ENCODE measurements at regions not wholly inside any gene's neighbourhood (a gene's known extent, or its start where the extent isn't known, plus 50 kb on each side); places are given as distances from the start of the nearest gene placed in this dataset.
"Not testable (repeated sequence)": the region's sequence is repeated elsewhere in the genome, so short reads cannot be mapped to it uniquely, and the experiment has no call there.

DNA sequence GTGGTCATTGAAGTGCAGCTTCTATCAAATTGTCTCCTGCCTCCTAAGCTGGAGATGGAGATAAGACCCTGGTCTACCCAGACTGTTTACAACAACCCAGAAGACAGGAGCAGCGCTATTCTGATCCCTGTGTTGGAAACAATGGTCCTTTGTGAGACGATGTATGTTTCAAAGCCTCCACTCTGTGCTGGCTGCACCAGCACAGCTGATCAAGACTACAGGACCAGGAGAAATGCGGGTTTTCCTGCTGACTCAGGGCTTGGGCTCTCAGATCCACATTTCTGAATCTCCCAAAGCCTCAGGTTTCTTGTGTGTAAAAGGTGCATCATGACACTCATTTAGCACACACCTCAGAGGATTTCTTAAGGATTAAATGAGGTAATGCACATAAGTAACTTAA, 92.0 kb downstream of the POU3F3 start:
- Histone ChIP-seq H3K27me3 (no peaks in the 10 kb centered on the region), H3K36me3 (no peaks in the 10 kb centered on the region), H3K4me3 (replicated peaks in 1 of 3) (no peak overlapping the region), H3K4me1 (no peaks in the 10 kb centered on the region), H3K27ac (no peak overlapping the region), H3K9me3 (no peaks in the 10 kb centered on the region)
- intact Hi-C loops (cut with DNase I), result no loop called here
- DNase-seq, result no peak
- 29 to 38% methylated on average over 2 to 3 of the region's 3 CpGs for WGBS, 2 donors
- TF ChIP-seq POLR2A (IDR thresholded peaks at IDR 0.05), result no peak
- TF ChIP-seq, protein P1, sequence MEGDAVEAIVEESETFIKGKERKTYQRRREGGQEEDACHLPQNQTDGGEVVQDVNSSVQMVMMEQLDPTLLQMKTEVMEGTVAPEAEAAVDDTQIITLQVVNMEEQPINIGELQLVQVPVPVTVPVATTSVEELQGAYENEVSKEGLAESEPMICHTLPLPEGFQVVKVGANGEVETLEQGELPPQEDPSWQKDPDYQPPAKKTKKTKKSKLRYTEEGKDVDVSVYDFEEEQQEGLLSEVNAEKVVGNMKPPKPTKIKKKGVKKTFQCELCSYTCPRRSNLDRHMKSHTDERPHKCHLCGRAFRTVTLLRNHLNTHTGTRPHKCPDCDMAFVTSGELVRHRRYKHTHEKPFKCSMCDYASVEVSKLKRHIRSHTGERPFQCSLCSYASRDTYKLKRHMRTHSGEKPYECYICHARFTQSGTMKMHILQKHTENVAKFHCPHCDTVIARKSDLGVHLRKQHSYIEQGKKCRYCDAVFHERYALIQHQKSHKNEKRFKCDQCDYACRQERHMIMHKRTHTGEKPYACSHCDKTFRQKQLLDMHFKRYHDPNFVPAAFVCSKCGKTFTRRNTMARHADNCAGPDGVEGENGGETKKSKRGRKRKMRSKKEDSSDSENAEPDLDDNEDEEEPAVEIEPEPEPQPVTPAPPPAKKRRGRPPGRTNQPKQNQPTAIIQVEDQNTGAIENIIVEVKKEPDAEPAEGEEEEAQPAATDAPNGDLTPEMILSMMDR (IDR thresholded peaks at IDR 0.05), result no peak

DNA sequence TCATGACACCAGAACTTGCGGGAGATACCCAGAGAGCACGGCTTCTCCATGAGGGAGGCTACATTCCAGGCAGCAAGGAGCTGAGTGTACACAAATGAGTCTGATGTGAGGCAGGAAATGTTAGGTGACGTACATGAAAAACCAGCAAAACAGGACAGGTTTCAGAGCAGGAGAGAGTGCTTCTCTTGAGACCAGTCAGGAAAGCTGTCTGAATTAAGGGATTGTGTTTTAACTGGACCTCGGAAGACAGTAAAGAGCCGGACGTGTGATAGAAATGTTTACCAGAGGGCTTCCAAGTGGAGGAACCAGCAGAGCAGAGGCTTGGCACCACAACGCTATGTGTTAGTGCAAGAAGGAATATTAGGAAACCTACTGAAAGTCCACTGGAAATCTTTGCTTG, 90.4 kb upstream of the MRPS9 start:
- DNase-seq; intact Hi-C loops (cut with DNase I); H3K36me3 ChIP-seq; H3K4me1 ChIP-seq; H3K9me3 ChIP-seq; H3K4me3 ChIP-seq (replicated peaks in 1 of 3); H3K27ac ChIP-seq; H3K27me3 ChIP-seq: not testable (repeated sequence)
- WGBS, 2 donors, result 39 to 42% methylated on average over 7 of the region's 7 CpGs

DNA sequence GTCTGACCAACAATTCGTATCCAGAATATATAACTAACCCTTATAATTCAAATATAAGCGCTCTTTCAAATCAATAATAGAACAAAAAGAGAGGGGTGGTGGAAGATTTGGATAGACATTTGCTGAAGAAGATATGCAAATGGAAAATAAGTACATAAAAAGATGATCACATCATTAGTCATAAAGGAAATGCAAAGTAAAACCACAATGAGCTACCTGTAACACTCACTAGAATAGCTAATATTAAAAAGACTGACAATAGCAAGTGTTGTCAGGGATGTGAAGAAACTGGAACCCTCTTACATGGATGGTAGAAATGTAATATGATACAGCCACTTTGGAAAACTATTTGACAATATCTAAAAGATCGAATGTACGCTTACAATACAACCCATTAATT, 84.9 kb upstream of the MRPS9 start:
- no peak for DNase-seq
- H3K27ac ChIP-seq, result no peak overlapping the region
- H3K9me3 ChIP-seq, result no peaks in the 10 kb centered on the region
- H3K4me3 ChIP-seq (replicated peaks in 1 of 3), result no peak overlapping the region
- no peaks in the 10 kb centered on the region for H3K27me3 ChIP-seq
- WGBS, 2 donors, result 95 to 96% methylated on average over 4 of the region's 4 CpGs
- no peaks in the 10 kb centered on the region for H3K4me1 ChIP-seq
- TF ChIP-seq, protein P1 (IDR thresholded peaks at IDR 0.05), result no peak
- TF ChIP-seq POLR2A (IDR thresholded peaks at IDR 0.05), result no peak
- intact Hi-C loops (cut with DNase I), result no loop called here
- no peaks in the 10 kb centered on the region for H3K36me3 ChIP-seq

DNA sequence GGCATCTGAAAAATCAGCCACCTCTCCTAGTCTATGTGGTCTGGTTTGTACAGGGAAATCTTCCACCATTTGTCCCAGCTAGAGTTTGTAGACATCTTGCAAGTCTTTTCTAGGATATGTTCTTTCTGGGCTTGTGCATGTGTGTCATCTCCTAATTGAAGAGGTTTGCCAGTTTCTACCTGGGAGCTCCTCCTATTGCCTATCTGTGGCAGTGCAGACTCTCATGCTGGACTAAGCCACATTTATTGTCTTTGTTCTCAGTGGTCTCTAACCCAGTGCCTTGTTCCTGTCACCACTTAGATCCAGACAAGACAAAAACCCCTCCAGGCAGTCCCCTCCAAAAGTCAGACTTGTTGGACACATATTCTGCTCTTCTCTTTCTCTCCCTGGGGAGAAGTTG, 72.0 kb upstream of the MRPS9 start:
- DNase-seq, result no peak
- no peaks in the 10 kb centered on the region for H3K4me1 ChIP-seq
- H3K36me3 ChIP-seq, result no peaks in the 10 kb centered on the region
- no peak overlapping the region for H3K4me3 ChIP-seq (replicated peaks in 1 of 3)
- no peaks in the 10 kb centered on the region for H3K27me3 ChIP-seq
- intact Hi-C loops (cut with DNase I), result no loop called here
- no peaks in the 10 kb centered on the region for H3K9me3 ChIP-seq
- no peak overlapping the region for H3K27ac ChIP-seq
- TF ChIP-seq, protein P1 (IDR thresholded peaks at IDR 0.05), result no peak
- no peak for TF ChIP-seq POLR2A (IDR thresholded peaks at IDR 0.05)

DNA sequence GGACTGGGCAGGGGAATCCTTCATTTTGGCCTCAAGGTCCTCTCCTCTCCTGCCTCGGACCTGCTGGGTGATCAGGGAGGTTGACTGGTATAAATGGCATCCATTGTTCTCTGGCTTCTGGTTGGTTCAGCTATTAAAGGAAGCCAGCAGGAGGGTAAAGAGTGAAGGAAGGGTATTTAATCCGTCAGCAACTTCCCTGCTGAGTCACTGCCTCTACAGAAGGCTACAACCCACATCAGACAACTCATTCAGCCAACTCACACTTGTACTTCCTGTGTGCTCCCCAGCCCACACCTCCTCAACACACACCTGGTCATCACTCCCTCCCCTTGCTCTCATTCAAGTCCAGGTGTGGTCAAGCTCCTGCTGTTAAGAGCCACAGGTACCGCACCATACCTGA, 68.3 kb upstream of the MRPS9 start:
- WGBS, 2 donors, result 46 to 64% methylated on average over 3 of the region's 3 CpGs
- TF ChIP-seq, protein P1 (IDR thresholded peaks at IDR 0.05), result no peak
- TF ChIP-seq POLR2A (IDR thresholded peaks at IDR 0.05), result no peak
- intact Hi-C loops (cut with DNase I), result no loop called here
- Histone ChIP-seq H3K9me3 (no peaks in the 10 kb centered on the region), H3K27ac (no peak overlapping the region), H3K4me1 (no peaks in the 10 kb centered on the region), H3K36me3 (no peaks in the 10 kb centered on the region), H3K27me3 (no peaks in the 10 kb centered on the region), H3K4me3 (replicated peaks in 1 of 3) (no peak overlapping the region)
- DNase-seq, result no peak

DNA sequence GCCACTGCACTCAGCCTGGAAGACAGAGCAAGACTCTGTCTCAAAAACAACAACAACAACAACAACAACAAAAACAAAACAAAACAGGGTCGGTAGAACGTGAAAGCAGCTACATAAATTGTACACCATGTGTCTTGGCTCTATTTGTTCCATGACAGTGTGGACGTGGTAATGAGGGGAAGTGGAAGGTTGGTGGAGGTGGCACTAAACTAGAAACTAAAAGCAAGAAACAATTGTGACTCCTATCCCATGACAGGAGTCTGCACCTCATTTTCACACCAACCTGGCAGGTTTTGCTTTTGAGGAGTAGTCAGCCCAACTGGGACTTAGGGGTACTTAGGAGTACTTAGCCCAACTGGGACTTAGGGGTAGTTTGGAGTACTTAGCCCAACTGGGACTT, 62.5 kb upstream of the MRPS9 start:
- intact Hi-C loops (cut with DNase I), result no loop called here
- Histone ChIP-seq H3K27me3 (no peaks in the 10 kb centered on the region), H3K4me1 (no peaks in the 10 kb centered on the region), H3K27ac (no peak overlapping the region), H3K4me3 (replicated peaks in 1 of 3) (no peak overlapping the region), H3K9me3 (no peaks in the 10 kb centered on the region), H3K36me3 (no peaks in the 10 kb centered on the region)
- DNase-seq, result no peak
- TF ChIP-seq, protein P1 (IDR thresholded peaks at IDR 0.05), result no peak
- TF ChIP-seq POLR2A (IDR thresholded peaks at IDR 0.05), result no peak
- 73 to 84% methylated on average over 3 of the region's 3 CpGs for WGBS, 2 donors

Measured in thyroid gland (tissue), 4 donors.